GM21619 (cell line): ENCODE measurements at regions not wholly inside any gene's neighbourhood (a gene's known extent, or its start where the extent isn't known, plus 50 kb on each side); places are given as distances from the start of the nearest gene placed in this dataset.
"Not testable (repeated sequence)": the region's sequence is repeated elsewhere in the genome, so short reads cannot be mapped to it uniquely, and the experiment has no call there.

Source experiments
- ATAC-seq: cut with Tn5 transposase; IDR thresholded peaks from one replicate; pipeline ENCODE4 v1.9.1; 2021; ENCODE audit not compliant: unreplicated experiment

- ATAC-seq: no peak
Observed at GRCh38 chr21:35540950-35541638, 492.0 kb upstream of the RUNX1 start.

DNA sequence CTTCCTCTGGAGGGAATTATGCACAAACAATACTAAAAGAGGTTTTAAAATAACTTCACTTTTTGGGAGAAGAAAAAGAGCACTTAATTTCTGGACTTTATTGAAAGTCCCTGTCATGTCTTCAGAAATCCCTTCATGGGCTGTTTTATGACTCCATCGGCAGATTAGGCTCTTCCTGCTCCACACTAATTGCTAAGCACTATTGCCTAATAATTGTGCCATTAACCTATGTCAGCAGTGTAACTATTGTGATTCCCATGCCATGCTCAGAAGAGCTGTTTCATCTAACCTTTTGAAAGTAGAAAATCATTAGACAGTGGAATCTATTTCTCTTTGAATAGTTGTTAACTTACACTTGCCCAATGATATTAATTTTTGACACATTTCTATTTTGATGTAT, 489.3 kb upstream of the RUNX1 start:
- ATAC-seq: no peak

DNA sequence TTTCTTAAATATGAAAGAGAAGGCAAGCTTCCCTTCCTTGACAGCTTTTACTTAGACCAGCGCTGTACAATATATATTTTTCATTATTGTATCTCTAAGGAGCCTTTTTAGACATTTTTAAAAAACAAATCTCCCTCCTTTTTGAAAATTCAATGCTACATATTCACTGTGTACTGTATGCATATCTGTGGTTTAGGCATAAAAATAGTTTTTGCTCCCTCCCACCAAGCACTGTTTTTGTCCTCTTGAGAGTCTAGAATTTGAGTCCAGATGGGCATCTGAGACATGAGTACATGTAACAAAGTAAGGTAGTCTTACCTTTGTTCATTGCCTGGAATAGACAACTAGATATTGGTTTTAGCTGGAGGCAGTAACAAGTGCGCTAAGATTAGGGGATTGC, 488.5 kb upstream of the RUNX1 start:
- no peak for ATAC-seq

DNA sequence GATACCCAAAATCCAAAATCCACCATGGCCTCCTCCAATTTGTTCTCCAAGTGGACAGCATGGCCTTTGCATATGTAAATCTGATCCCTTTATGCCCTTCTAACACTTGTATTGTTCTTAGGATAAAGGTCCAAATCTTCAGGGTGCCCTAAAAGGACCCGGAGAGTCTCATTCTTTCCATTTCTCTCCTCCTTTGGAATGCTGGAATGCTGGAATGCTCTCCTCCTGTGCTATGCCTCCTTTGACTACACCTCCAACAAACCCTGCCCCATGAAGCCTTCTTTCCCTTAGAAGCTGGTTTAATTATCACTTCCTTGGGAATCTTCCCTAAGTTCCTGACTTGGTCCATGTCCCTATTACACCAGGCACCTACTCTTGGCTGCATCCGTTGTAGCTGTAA, 484.8 kb upstream of the RUNX1 start:
- no peak for ATAC-seq

GRCh38 chr21:35530766-35531165, 481.7 kb upstream of the RUNX1 start:
- ATAC-seq: no peak

- peak; percentile 58 for ATAC-seq
Observed at GRCh38 chr21:35529171-35529863, 480.2 kb upstream of the RUNX1 start.

GRCh38 chr21:35528116-35529042, 479.3 kb upstream of the RUNX1 start:
- ATAC-seq: peak; percentile 52

- ATAC-seq: no peak
Observed at GRCh38 chr21:35527358-35527757, 478.3 kb upstream of the RUNX1 start.

GRCh38 chr21:35525443-35525842, 476.3 kb upstream of the RUNX1 start:
- no peak for ATAC-seq

GRCh38 chr21:35521852-35522505, 472.9 kb upstream of the RUNX1 start:
- ATAC-seq: no peak

- ATAC-seq: no peak
Observed at GRCh38 chr21:35521293-35521692, 472.2 kb upstream of the RUNX1 start.

DNA sequence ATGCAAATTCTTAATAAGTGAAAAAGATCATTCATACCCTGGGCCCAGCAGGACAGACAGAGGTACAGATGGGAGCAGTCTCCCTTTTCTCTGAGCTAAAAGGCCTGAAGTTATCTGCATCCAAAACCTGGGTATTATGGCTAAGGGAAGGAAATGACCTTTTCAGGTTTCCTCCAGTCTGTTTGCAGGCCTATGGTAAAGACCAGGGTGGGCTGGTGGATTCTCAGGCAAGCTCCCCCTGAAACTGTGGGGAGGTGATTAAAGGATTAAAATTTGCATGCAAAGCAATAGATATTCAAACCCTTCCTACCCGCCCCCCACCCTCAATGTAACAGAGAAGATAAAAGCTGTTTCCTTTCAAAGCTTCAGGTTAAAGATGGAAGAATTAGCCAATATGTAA, 471.8 kb upstream of the RUNX1 start:
- ATAC-seq: no peak

- ATAC-seq: no peak
Observed at GRCh38 chr21:35520302-35520701, 471.2 kb upstream of the RUNX1 start.

DNA sequence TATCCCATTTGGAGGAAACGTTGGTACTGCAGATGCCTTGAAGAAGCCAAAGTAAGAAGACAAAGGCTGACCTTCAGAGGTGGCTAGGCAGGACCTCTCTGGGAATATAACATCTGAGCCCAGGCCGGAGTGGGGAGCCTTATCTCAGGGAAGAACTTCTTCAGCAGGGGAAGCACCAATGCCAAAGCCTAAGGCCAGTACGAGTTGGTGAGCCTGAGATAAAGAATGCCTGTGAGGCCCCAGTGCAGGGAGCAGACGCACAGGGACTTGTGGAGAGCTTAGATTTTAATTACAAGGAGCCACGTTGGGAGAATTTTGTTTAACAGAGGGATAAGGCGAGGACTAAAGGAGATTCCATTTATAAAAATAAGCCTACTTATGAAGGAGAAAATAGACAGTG, 468.8 kb upstream of the RUNX1 start:
- no peak for ATAC-seq

GRCh38 chr21:35516292-35516691, 467.2 kb upstream of the RUNX1 start:
- not testable (repeated sequence) for ATAC-seq

GRCh38 chr21:35512346-35512745, 463.2 kb upstream of the RUNX1 start:
- ATAC-seq: no peak

DNA sequence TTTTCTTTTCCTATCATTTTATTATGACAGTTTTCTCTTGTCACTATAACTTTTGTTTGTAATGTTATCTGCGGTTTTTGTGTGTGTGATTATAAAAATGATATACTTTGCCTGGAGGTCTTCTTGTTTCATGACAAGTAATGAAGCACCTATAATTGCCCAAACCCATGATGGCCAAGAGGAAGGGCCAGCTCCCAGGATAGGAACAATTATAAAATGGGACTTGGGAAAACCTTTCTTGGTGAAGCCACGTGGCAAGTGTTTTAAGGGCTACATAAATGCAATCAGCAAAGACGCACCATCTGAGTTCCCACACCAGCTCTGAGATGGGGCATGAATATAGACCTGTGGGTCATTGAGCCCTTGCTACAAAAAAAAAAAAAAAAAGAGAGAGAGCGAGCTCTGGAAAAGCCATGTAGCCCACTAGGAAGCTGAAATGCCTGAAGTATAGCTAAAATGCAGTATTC, 462.6 kb upstream of the RUNX1 start:
- no peak for ATAC-seq

GRCh38 chr21:35510957-35511695, 462.0 kb upstream of the RUNX1 start:
- ATAC-seq: no peak

DNA sequence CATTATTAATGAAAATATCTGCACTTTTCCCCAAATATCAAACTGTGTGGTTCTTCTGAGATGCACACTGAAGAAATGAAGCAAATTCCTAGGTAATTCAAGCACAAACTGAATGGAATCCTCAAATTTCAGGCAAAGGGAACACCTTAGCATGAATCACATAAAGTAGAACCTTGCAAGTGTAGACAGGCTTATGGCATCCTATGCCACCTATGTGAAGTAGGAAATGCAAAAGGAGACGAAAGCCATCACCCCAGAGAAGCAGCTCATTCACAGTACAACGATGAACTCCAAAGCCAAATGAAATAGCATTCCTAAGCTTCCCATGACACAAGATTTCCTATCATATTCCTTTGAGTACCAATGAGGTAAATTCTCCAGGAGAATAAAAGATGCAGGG, 461.2 kb upstream of the RUNX1 start:
- no peak for ATAC-seq

DNA sequence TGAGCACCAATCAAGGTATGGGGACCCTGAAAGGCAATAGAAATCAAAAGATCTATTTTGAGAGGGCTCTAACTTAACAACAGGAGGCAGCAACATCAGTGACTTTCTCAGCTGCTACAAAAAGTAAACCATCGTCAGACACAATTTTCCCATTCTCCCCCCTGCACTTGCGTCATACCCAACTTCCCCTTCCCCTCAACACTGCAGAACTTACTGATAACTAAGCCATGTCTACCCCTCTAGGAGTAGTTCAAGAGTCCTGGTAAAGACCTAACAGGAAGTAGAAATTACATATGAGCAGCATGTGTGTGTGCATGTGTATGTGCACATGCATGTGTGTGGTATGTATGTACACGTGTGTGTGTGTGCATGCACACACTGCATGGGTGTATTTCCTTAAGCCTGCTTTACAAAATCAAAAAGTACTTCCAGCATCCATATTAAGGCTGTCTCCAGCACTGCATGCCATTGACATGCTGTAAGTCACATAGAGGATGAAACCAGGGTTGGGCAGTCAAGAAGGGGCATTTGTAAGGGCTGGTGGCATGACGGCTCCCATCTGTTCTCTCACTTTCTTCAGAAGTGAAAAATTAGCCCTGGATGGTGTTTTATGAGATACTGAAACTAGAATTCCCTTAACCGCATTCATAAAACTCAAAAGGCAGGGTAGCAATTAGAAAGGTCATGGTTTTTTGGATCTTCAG, 460.1 kb upstream of the RUNX1 start:
- ATAC-seq: no peak
